Fibroblast of skin of left quadriceps (primary cell): ENCODE measurements at regions not wholly inside any gene's neighbourhood (a gene's known extent, or its start where the extent isn't known, plus 50 kb on each side); places are given as distances from the start of the nearest gene placed in this dataset.

Source experiments
- DNase-seq, 2 experiments: peaks; one replicate each; pipeline ENCODE4 v3.0.0-alpha.2; 2013; ENCODE audit warnings: low read depth in 2 of 2

- no peak for DNase-seq
These were observed 208.2 kb downstream of the UBE2E3 start for GRCh38 chr2:181188605-181189004.

DNA sequence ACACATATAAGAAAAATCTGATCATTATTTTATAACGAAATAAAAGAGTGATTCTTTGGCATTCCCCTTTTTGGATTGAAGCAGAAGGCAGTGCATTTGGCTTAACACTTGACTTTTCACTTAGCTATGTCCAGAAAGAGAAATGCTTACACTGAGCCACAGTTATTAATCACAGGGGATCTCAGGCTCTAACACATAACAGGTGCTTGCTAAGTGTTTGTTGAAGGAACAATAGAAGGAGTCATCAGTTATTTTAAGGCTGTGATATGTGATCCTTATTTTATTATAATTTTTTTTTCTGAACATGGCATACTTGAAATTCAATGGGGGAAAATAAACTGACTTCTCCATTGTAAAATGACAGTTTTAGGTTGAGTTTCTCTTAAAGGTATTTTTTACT, 209.5 kb downstream of the UBE2E3 start:
- DNase-seq = no peak

DNA sequence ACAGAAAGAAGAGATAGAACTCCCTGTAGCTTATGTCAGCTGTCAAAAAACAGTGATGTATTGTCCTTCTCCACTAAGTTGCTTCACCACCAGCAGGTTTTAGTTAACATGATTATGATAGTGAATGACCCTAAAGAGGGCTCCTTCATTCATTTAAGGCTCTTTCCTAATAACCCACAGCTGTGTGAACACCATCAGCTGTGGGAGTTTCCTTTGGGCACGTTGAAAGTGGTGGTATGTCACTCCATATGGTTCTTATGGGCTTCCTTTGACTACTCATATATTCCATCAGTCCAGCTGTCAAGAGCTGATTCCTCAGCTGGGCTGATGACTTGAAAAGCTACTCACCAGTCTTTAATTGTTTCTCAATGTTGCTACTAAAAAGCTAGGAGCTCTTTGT, 210.3 kb downstream of the UBE2E3 start:
- peak; percentile 75 to 80 for DNase-seq

- no peak for DNase-seq
These were observed 213.1 kb downstream of the UBE2E3 start for GRCh38 chr2:181193550-181193949.

GRCh38 chr2:181196401-181196800, 216.0 kb downstream of the UBE2E3 start:
- no peak for DNase-seq

GRCh38 chr2:181197140-181197760, 216.8 kb downstream of the UBE2E3 start:
- DNase-seq = no peak

GRCh38 chr2:181198183-181198864, 217.9 kb downstream of the UBE2E3 start:
- no peak for DNase-seq

DNA sequence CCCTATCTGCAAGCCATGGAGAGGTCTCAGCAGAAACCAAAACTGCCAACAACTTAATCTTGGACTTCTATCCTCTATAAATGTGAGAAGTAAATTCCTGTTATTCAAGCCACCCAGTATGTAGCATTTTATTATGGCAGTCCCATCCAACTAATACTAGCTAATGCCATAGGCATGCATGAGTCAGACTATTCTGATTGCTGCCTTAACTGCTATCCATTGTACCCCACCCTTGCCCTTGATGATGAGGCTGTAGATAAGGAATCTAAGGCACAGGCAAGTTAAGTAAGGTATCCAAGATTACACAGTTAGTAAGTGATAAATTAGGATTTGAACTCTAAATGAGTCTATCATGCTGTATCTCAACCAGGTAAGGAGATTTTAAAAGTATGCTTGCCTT, 223.0 kb downstream of the UBE2E3 start:
- DNase-seq = peak; percentile 67 to 69

DNA sequence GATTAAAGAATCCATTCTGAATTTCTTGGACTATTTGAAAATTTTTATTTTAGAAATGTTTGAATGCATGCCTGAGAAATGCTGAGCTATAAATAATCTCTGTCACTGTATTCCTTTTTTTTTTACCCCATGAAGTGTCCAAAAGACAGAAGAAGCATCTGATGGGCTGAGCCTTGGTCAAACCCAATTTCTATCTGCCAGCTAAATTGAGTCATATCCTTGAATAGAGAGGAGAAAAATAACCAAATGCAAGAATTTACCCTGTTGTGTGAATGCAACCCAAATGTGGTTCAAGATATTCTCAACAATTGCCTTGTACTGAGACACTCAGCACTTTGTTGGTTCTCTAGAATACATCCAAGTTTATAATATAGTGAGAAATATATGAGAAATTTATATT, 223.5 kb downstream of the UBE2E3 start:
- DNase-seq = no peak

GRCh38 chr2:181218401-181218821, 238.0 kb downstream of the UBE2E3 start:
- no peak for DNase-seq

DNA sequence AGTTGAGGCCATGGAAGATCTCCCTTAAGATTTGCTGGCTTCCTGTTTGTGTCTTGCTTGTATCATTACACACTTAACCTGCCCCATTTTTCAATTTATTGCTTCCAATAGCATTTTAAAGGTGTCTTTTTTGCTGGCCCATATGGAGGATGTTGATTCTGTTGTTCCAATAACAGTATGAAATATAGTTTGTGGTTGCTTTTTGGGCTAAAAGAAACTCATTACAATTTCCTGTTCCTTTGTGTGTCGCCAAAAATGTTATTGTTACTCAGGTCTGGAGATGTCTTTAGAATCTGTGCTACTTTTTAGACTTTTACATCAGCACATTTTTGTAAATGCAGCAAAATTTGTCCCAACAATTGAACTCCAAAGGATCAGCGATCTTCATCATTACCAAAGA, 234.0 kb upstream of the ITGA4 start:
- DNase-seq = no peak

DNA sequence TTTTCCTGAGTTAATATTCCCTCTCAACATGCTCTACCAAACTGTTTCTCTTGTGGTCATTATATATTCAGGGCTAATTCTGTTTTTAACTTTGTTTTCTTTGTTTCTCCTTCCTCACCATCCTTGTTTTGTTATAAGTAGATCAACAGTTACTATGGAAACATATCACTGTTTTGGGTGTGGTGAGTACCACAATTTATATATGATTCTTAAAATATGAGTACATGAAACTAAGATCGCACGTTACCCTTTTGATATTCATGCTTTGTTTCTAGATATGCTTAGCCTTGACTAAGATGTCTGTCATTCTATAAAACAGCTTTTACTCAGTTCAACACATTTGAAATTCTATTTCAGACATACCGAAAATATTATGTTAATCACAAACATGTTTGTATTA, 232.3 kb upstream of the ITGA4 start:
- DNase-seq = no peak

DNA sequence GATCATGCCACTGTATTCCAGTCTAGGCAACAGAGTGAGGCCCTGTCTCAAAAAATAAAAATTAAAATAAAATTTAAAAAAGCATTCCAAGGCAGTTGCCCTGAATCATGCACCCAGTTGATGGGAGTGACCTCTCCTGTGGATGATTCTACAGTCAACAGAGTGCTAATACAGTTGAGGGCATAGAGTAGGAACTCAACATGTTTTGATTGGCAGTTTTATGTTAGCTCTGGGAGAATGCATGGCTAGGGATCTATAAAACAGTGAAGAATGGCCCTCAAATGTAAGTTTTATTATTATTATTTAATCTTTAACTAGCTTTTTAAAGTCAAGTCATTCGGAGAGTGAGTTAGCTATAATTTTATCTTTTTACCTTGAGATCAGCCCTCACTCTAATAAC, 228.5 kb upstream of the ITGA4 start:
- DNase-seq = no peak

- DNase-seq = no peak
These were observed 226.0 kb upstream of the ITGA4 start for GRCh38 chr2:181231151-181231550.

GRCh38 chr2:181231886-181232621, 225.1 kb upstream of the ITGA4 start:
- DNase-seq = no peak

GRCh38 chr2:181234487-181234891, 222.7 kb upstream of the ITGA4 start:
- DNase-seq = peak; percentile 20 to 26

- no peak for DNase-seq
These were observed 222.2 kb upstream of the ITGA4 start for GRCh38 chr2:181235011-181235410.

DNA sequence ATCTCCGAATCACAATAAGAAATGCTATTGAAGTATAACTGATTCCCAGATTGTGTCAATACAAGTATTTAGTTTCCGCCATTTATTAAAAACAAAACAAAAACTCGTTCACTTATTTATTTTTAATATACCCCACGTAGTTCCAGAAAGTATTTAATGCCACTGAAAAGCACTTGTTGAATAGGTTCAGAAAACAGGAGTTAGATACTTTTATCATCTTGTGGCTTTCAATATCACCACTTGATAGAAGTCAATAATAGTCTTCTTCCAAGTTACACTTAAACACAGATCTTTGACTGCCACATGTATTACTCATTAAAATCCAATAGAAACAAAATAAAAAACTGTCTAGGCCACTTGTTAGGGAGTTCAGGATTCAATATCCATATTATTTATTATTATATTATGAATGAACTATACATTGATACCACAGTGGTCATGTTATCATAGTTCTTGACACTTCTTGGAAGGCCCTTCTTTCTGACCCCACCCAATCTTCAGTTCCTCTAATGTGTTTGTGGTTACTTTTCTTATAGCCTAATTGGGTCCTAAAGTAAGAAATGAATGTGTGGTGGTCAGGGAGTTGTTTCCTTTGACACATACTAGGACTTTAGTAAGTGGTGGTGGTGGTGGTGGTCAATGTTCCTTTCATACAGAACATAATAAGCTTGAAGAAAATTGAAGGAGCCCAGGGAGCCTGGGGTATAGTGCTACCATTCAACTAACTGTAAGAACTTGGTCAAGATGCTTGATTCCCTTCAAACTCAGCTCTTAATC, 221.3 kb upstream of the ITGA4 start:
- no peak for DNase-seq

DNA sequence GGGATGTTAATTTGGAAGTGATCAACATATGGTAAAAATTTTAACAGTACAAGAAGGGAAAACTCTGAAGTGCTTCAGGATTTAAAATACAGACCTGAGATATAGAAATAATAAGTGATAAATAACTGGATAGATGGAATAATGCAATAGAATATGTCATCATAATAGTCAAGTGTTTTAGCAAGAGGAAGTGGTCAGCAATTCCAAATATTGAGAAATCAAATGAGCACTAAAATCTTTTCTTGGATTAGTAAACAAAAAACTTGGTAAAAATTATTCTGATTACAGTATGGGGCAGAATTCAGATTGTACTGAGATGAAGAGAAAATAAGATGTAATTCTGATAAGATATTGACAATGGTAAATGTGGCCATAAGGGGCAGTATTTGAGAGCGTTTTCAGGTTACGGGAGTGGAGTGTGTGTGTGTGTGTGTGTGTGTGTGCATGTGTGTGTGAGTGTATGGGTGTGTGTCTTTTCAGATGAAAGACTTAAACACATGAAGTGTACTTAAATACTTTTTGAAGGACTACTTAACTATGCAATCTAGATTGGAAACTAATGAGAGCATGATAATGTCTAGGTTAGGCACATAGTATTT, 217.9 kb upstream of the ITGA4 start:
- DNase-seq = no peak

GRCh38 chr2:181240844-181241243, 216.3 kb upstream of the ITGA4 start:
- no peak for DNase-seq

DNA sequence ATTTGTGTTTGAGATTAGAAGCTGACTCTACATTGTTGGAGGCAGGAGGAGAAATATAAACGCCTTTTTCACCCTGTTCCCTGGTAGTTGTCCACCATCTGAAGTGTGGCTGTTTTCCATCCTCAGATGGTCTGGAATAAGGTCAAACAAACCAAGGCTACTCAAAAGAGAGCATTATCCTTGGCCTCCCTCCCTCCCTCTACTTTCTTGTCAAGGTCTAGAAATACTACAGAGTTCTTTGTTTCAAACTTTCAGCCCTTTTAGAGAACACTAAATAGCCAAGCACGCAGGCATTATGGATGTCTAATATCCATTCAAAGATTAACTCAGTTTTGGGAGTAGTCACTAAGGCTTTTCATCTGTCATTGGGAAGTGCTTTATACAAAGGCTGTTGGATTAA, 215.8 kb upstream of the ITGA4 start:
- DNase-seq = no peak

GRCh38 chr2:181241797-181242196, 215.4 kb upstream of the ITGA4 start:
- no peak for DNase-seq
